ENCODE measurements at regions not wholly inside any gene's neighbourhood (a gene's known extent, or its start where the extent isn't known, plus 50 kb on each side); places are given as distances from the start of the nearest gene placed in this dataset.

DNA sequence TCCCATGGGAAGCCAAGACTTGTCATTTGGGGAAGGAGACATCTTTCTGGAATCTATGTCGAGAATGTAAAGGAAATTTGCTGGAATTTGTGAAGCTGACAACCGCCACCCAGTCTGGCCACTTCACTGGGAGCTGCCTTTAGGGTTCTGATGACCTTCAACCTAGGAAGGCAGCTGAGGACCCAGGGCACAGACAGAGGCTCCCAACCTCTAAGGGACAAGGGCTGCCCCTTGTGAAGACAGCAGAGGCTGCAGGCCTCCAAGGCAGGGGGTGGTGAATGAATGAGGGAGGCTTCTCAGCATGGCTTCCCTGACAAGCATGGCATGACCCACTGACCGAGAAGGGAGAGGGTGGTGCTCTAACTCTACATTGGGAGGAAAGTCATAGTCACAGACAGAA lies 128.9 kb upstream of the ASB18 start:
- H3K4me3 ChIP-seq (ENCODE audit: low read depth, low read length): no peak overlapping the region
- TF ChIP-seq, protein P1, sequence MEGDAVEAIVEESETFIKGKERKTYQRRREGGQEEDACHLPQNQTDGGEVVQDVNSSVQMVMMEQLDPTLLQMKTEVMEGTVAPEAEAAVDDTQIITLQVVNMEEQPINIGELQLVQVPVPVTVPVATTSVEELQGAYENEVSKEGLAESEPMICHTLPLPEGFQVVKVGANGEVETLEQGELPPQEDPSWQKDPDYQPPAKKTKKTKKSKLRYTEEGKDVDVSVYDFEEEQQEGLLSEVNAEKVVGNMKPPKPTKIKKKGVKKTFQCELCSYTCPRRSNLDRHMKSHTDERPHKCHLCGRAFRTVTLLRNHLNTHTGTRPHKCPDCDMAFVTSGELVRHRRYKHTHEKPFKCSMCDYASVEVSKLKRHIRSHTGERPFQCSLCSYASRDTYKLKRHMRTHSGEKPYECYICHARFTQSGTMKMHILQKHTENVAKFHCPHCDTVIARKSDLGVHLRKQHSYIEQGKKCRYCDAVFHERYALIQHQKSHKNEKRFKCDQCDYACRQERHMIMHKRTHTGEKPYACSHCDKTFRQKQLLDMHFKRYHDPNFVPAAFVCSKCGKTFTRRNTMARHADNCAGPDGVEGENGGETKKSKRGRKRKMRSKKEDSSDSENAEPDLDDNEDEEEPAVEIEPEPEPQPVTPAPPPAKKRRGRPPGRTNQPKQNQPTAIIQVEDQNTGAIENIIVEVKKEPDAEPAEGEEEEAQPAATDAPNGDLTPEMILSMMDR (IDR thresholded peaks at IDR 0.05; ENCODE audit: low read depth, low read length, missing control alignments): no peak
- in situ Hi-C loops (cut with HindIII; ENCODE audit: low sequenced_read_pairs): no loop called here
- DNase-seq (ENCODE audit: low read depth): no peak

DNA sequence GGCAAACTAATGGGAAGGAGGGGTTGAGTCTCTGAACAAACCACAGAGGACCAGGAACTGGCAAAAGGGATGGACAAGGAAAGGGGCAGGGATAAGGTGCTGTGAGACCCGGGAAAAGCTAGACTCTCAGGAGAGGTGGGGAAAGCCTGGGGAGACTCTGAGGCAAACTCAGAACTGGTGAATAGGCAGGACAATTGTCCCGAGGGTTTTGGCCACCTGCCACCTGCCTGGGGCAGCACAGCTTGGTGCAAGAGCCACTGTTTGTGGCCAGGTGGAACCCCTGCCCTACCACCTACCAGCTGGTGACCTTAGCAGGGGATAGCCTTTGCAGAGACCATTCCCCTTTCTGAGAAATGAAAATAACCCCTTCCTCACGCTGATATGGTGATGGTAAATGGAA lies 129.4 kb upstream of the ASB18 start:
- no peak overlapping the region for H3K4me3 ChIP-seq (ENCODE audit: low read depth, low read length)
- DNase-seq (ENCODE audit: low read depth): no peak
- in situ Hi-C loops (cut with HindIII; ENCODE audit: low sequenced_read_pairs): no loop called here
- TF ChIP-seq, protein P1 (IDR thresholded peaks at IDR 0.05; ENCODE audit: low read depth, low read length, missing control alignments): no peak

DNA sequence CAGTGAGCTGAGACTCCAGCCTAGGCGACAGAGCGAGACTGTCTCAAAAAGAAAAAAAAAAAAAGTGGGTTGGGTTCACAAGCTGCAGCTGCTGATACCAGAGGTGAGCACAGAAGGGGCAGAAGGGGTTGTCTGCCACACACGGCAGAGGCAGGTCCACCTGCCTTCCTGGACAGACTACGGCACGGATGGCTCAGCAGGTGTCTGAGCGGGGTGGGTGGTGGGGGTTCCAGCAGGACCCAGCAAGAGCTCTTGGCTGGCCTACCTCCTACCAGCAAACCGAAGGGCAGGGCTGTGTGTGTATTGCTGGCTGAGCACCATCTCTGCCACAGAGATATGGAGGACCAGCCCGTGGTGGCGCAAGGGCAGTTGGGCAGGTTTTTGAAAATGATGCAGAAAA lies 130.4 kb upstream of the ASB18 start:
- H3K4me3 ChIP-seq (ENCODE audit: low read depth, low read length): no peak overlapping the region
- in situ Hi-C loops (cut with HindIII; ENCODE audit: low sequenced_read_pairs): no loop called here
- TF ChIP-seq, protein P1 (IDR thresholded peaks at IDR 0.05; ENCODE audit: low read depth, low read length, missing control alignments): no peak
- DNase-seq (ENCODE audit: low read depth): no peak

DNA sequence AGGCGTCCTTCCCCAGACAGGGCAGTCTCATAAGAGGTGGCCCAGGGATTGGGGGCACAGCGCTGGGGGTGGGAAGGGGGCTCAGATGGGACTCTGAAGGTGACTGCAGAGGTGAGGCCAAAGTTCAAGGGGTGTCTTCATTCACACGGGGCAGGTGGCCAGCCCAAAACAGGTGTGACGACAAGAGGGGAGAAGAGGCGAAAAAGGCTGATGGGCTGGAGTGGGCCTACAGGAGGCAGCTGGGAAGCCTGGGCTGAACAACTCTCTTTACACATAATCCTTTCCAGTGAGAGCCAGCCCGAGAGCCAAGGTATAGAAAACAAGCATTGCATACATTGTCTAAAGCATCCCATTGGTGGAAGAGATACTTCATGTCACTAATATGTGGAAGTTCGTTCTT lies 130.9 kb upstream of the ASB18 start:
- DNase-seq (ENCODE audit: low read depth): no peak
- TF ChIP-seq, protein P1 (IDR thresholded peaks at IDR 0.05; ENCODE audit: low read depth, low read length, missing control alignments): no peak
- no peak overlapping the region for H3K4me3 ChIP-seq (ENCODE audit: low read depth, low read length)
- in situ Hi-C loops (cut with HindIII; ENCODE audit: low sequenced_read_pairs): loop anchor here (5.0 kb wide), 1 partner anchor 62 kb away; no protein-coding TSS in a partner anchor

DNA sequence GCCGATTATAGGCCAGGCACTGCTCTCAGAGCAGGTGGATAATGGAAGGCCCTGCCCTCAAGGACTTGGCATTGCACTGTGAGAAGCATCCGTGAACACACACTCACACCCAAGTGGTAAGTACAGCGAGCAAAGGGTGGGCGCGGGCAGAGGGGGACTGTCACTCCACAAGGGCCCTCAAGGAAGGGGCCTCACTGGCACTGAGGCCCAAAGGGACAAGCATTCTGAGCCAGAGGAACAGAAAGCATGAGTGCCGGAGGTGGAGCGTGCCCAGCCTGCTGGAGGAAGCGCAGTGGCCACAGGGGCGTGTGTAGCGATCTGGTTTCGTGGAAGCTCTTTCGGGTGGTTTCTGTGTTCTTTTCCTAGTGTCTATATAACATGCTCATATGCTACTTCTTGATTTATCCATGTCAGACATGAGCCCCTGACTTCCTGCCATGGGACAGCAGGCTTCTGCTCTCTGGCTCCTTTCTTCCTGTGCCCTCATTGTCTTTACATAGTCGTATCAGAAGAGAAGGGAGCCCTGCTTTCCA lies 132.7 kb upstream of the ASB18 start:
- H3K4me3 ChIP-seq (ENCODE audit: low read depth, low read length): no peak overlapping the region
- DNase-seq (ENCODE audit: low read depth): no peak
- in situ Hi-C loops (cut with HindIII; ENCODE audit: low sequenced_read_pairs): loop anchor here (5.0 kb wide), 1 partner anchor 60 kb away; no protein-coding TSS in a partner anchor
- TF ChIP-seq, protein P1 (IDR thresholded peaks at IDR 0.05; ENCODE audit: low read depth, low read length, missing control alignments): no peak

DNA sequence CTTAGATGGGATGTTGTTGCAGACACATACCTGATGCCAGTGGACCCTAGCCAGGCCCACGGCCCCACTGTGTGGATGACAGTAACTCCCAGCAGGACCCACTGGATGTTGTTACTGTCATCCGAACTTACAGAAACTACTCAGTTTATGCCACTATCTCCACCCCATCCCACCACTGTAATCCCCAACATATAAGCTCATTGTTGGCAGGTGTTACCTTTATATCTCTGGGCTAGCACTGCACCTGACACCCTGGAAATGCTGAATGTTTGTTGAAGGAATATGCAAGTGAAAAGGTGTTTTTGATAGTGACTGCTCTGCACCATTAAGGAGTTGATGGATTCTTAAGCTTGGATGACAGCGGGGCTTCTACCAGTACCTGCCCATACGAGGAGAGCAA lies 133.5 kb upstream of the ASB18 start:
- in situ Hi-C loops (cut with HindIII; ENCODE audit: low sequenced_read_pairs): loop anchor here (5.0 kb wide), 1 partner anchor 60 kb away; no protein-coding TSS in a partner anchor
- DNase-seq (ENCODE audit: low read depth): no peak
- no peak overlapping the region for H3K4me3 ChIP-seq (ENCODE audit: low read depth, low read length)
- TF ChIP-seq, protein P1 (IDR thresholded peaks at IDR 0.05; ENCODE audit: low read depth, low read length, missing control alignments): no peak

All from astrocyte of the cerebellum (primary cell).